ENCODE measurements at regions not wholly inside any gene's neighbourhood (a gene's known extent, or its start where the extent isn't known, plus 50 kb on each side); places are given as distances from the start of the nearest gene placed in this dataset.

DNA sequence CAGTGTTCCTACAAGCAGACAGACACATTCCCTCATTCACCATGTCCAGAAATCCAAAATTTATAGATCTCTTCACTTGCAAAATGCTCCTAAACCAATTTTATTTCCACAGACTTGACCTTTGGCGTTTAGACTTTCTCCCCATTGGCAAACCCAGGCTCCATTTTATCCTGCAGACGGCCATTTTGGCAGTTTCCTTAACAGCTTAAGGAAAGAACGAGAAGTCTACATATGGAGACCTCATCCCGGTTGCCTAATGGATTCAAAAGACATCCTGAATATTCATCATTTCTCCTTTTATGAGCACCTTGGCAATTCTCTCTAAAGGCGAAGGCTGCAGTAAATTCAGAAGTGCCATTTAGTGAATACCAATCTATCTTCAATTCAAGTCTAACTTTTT, 132.9 kb downstream of the HLX start:
- TF ChIP-seq, protein P1, sequence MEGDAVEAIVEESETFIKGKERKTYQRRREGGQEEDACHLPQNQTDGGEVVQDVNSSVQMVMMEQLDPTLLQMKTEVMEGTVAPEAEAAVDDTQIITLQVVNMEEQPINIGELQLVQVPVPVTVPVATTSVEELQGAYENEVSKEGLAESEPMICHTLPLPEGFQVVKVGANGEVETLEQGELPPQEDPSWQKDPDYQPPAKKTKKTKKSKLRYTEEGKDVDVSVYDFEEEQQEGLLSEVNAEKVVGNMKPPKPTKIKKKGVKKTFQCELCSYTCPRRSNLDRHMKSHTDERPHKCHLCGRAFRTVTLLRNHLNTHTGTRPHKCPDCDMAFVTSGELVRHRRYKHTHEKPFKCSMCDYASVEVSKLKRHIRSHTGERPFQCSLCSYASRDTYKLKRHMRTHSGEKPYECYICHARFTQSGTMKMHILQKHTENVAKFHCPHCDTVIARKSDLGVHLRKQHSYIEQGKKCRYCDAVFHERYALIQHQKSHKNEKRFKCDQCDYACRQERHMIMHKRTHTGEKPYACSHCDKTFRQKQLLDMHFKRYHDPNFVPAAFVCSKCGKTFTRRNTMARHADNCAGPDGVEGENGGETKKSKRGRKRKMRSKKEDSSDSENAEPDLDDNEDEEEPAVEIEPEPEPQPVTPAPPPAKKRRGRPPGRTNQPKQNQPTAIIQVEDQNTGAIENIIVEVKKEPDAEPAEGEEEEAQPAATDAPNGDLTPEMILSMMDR (IDR thresholded peaks at IDR 0.05 in 8 of 11, conservative IDR thresholded peaks at IDR 0.05 in 3 of 11): no peak
- TF ChIP-seq POLR2A (IDR thresholded peaks at IDR 0.05): no peak

Measured in spleen (tissue), 7 donors.